ENCODE measurements at regions not wholly inside any gene's neighbourhood (a gene's known extent, or its start where the extent isn't known, plus 50 kb on each side); places are given as distances from the start of the nearest gene placed in this dataset.

DNA sequence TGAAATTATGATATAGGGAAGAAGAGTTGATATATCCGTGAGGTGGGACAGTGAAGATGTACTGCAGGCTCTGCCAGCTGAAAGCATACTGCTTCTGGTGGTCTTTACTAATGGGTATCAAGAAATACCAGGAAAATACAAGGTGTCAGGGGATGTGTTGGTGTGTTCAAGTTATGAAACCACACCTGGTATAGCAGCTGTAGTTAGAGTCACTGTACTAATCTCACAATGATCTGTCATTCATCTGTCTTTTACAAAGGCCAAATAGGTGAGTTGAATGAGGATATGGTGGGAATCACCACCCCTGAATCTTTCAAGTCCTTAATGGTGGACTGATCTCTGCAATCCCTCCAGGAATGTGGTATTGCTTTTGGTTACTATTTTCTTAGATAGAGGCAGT is 152.7 kb downstream of the NFKBIZ start:
- Histone ChIP-seq H3K4me3 (ENCODE audit: low read length) (no peak overlapping the region), H3K36me3 (replicated peaks; ENCODE audit: insufficient read depth, low read length) (no peaks in the 10 kb centered on the region), H3K79me2 (ENCODE audit: low read length) (no peaks in the 10 kb centered on the region), H3K4me1 (ENCODE audit: low read length) (no peaks in the 10 kb centered on the region), H3F3A (ENCODE audit: insufficient read depth, low read length) (no peaks in the 10 kb centered on the region), H3K27ac (ENCODE audit: low read length) (no peak overlapping the region), H3K9ac (ENCODE audit: low read length) (no peak overlapping the region), H3K4me2 (ENCODE audit: low read depth, low read length) (no peak overlapping the region), H3K9me2 (replicated peaks; ENCODE audit: insufficient read depth, low read length) (no peaks in the 10 kb centered on the region), H3K27me3 (replicated peaks; ENCODE audit: insufficient read depth, low read length) (no peaks in the 10 kb centered on the region), H3K9me3 (replicated peaks; ENCODE audit: insufficient read depth, low read length) (no peaks in the 10 kb centered on the region), H4K20me1 (ENCODE audit: insufficient read depth, low read length) (no peaks in the 10 kb centered on the region), H2AFZ (ENCODE audit: low read length) (no peak overlapping the region)
- DNase-seq, result no peak
- TF ChIP-seq EZH2 (optimal IDR thresholded peaks at IDR 0.05; ENCODE audit: low read depth, low read length) (no peak), EZH2phosphoT487 (IDR thresholded peaks at IDR 0.05; ENCODE audit: low read length) (no peak)
- TF ChIP-seq, protein P1, sequence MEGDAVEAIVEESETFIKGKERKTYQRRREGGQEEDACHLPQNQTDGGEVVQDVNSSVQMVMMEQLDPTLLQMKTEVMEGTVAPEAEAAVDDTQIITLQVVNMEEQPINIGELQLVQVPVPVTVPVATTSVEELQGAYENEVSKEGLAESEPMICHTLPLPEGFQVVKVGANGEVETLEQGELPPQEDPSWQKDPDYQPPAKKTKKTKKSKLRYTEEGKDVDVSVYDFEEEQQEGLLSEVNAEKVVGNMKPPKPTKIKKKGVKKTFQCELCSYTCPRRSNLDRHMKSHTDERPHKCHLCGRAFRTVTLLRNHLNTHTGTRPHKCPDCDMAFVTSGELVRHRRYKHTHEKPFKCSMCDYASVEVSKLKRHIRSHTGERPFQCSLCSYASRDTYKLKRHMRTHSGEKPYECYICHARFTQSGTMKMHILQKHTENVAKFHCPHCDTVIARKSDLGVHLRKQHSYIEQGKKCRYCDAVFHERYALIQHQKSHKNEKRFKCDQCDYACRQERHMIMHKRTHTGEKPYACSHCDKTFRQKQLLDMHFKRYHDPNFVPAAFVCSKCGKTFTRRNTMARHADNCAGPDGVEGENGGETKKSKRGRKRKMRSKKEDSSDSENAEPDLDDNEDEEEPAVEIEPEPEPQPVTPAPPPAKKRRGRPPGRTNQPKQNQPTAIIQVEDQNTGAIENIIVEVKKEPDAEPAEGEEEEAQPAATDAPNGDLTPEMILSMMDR (IDR thresholded peaks at IDR 0.05; ENCODE audit: low read length), result no peak

DNA sequence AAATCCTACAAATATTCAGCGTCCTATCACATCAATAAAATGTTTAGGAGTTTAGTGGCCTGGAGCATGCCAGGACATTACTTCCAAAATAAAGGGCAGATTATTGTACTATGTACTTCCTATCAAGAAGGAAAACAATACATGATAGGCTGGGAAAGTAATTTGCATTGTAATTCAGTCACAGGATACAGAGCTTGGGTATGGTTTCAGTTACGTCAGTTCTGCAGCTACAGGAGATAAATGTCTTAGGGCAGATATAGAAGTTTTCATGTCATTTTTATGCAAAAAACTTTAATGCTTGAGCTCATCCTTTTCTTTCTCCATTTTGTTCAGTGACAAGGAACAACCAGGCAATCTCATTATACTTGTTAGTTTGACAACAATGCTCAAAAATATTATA is 155.2 kb downstream of the NFKBIZ start:
- no peak for DNase-seq
- no peaks in the 10 kb centered on the region for H3K9me3 ChIP-seq (replicated peaks; ENCODE audit: insufficient read depth, low read length)
- no peaks in the 10 kb centered on the region for H4K20me1 ChIP-seq (ENCODE audit: insufficient read depth, low read length)
- TF ChIP-seq EZH2phosphoT487 (IDR thresholded peaks at IDR 0.05; ENCODE audit: low read length), result no peak
- TF ChIP-seq EZH2 (optimal IDR thresholded peaks at IDR 0.05; ENCODE audit: low read depth, low read length), result no peak
- TF ChIP-seq, protein P1 (IDR thresholded peaks at IDR 0.05; ENCODE audit: low read length), result no peak
- H2AFZ ChIP-seq (ENCODE audit: low read length), result no peak overlapping the region
- no peaks in the 10 kb centered on the region for H3F3A ChIP-seq (ENCODE audit: insufficient read depth, low read length)
- H3K4me3 ChIP-seq (ENCODE audit: low read length), result no peak overlapping the region
- no peak overlapping the region for H3K27ac ChIP-seq (ENCODE audit: low read length)
- no peaks in the 10 kb centered on the region for H3K36me3 ChIP-seq (replicated peaks; ENCODE audit: insufficient read depth, low read length)
- H3K9ac ChIP-seq (ENCODE audit: low read length), result no peak overlapping the region
- H3K4me1 ChIP-seq (ENCODE audit: low read length), result no peaks in the 10 kb centered on the region
- no peaks in the 10 kb centered on the region for H3K27me3 ChIP-seq (replicated peaks; ENCODE audit: insufficient read depth, low read length)
- H3K4me2 ChIP-seq (ENCODE audit: low read depth, low read length), result no peak overlapping the region
- no peaks in the 10 kb centered on the region for H3K9me2 ChIP-seq (replicated peaks; ENCODE audit: insufficient read depth, low read length)
- H3K79me2 ChIP-seq (ENCODE audit: low read length), result no peaks in the 10 kb centered on the region

DNA sequence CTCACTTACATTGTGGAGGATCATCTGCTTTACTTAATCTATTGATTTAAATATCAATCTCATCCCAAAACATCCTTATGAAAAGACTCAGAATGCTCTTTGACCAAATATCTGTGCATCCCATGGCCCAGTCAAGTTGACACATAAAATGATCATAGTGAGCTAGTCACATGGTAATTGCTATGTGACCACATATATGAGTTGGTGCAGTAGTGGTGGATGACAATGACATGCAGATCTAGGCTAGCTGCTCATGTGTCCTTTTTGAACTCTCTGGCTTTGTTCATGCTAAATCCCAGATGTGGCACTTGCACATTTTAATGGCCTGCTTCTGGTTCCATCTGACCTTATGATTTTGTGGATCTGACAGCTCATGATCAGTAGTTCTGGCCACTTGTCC is 156.2 kb downstream of the NFKBIZ start:
- no peaks in the 10 kb centered on the region for H3K36me3 ChIP-seq (replicated peaks; ENCODE audit: insufficient read depth, low read length)
- no peaks in the 10 kb centered on the region for H3K79me2 ChIP-seq (ENCODE audit: low read length)
- H3K4me2 ChIP-seq (ENCODE audit: low read depth, low read length), result no peak overlapping the region
- H3K9me3 ChIP-seq (replicated peaks; ENCODE audit: insufficient read depth, low read length), result no peaks in the 10 kb centered on the region
- no peak overlapping the region for H3K9ac ChIP-seq (ENCODE audit: low read length)
- H3K27ac ChIP-seq (ENCODE audit: low read length), result no peak overlapping the region
- no peaks in the 10 kb centered on the region for H3K27me3 ChIP-seq (replicated peaks; ENCODE audit: insufficient read depth, low read length)
- TF ChIP-seq, protein P1 (IDR thresholded peaks at IDR 0.05; ENCODE audit: low read length), result no peak
- no peak for DNase-seq
- H4K20me1 ChIP-seq (ENCODE audit: insufficient read depth, low read length), result no peaks in the 10 kb centered on the region
- H3K4me1 ChIP-seq (ENCODE audit: low read length), result no peaks in the 10 kb centered on the region
- H2AFZ ChIP-seq (ENCODE audit: low read length), result no peak overlapping the region
- no peak overlapping the region for H3K4me3 ChIP-seq (ENCODE audit: low read length)
- H3K9me2 ChIP-seq (replicated peaks; ENCODE audit: insufficient read depth, low read length), result no peaks in the 10 kb centered on the region
- no peaks in the 10 kb centered on the region for H3F3A ChIP-seq (ENCODE audit: insufficient read depth, low read length)

Measured in MM.1S (cell line).